ENCODE measurements at regions not wholly inside any gene's neighbourhood (a gene's known extent, or its start where the extent isn't known, plus 50 kb on each side); places are given as distances from the start of the nearest gene placed in this dataset.

GRCh38 chr1:229095325-229095724, 175.6 kb upstream of the RAB4A start:
- CTCF ChIA-PET (ENCODE audit: low intra/inter-chr PET ratio, low total read pairs), result no interaction called here
- Histone ChIP-seq H3K4me3 (replicated peaks in 1 of 3; ENCODE audit: insufficient read depth in 1 of 3, low read depth in 2 of 3, low read length in 3 of 3) (no peak overlapping the region), H3K4me1 (ENCODE audit: insufficient read depth, low read length) (peaks cover 49% of the 10 kb centered on the region), H3K9ac (ENCODE audit: insufficient read depth, low read depth, low read length) (no peak overlapping the region), H3K27me3 (ENCODE audit: control insufficient read depth in 1 of 2, insufficient read depth in 2 of 2, low read length in 2 of 2) (no peaks in the 10 kb centered on the region), H3K4me2 (ENCODE audit: low read depth, low read length) (no peak overlapping the region), H3K79me2 (ENCODE audit: insufficient read depth, low read length) (no peaks in the 10 kb centered on the region), H4K20me1 (ENCODE audit: insufficient read depth, low read length) (no peaks in the 10 kb centered on the region), H3K9me3 (ENCODE audit: low read length) (peaks cover 7% of the 10 kb centered on the region; the same call in 1 of the 2 replicates), H3K27ac (ENCODE audit: extremely low read length, insufficient read depth, low read length) (no peak overlapping the region), H2AFZ (ENCODE audit: low read length) (no peak overlapping the region), H3K36me3 (replicated peaks in 1 of 2; ENCODE audit: control insufficient read depth in 1 of 2, insufficient read depth in 2 of 2, low read length in 2 of 2) (no peaks in the 10 kb centered on the region)
- POLR2A ChIA-PET, result interaction anchor here (1.0 kb wide), 1 partner anchor 35 kb away, joined by 4 read pairs; no protein-coding TSS in a partner anchor
- intact Hi-C loops (cut with micrococcal nuclease; ENCODE audit: unreplicated experiment), result no loop called here
- TF ChIP-seq ZNF549 (CRISPR knock-in tag; IDR thresholded peaks at IDR 0.05) (no peak), DR1 (CRISPR knock-in tag; IDR thresholded peaks at IDR 0.05) (no peak), CCDC6 (CRISPR knock-in tag; IDR thresholded peaks at IDR 0.05) (no peak), ZNF678 (CRISPR knock-in tag; IDR thresholded peaks at IDR 0.05) (no peak), GFI1 (CRISPR knock-in tag; IDR thresholded peaks at IDR 0.05; ENCODE audit: borderline replicate concordance) (no peak), U2AF2 (IDR thresholded peaks at IDR 0.05; ENCODE audit: low read depth, low read length) (no peak), CHCHD3 (CRISPR knock-in tag; IDR thresholded peaks at IDR 0.05) (no peak), MAFF (IDR thresholded peaks at IDR 0.05; ENCODE audit: low read depth, low read length) (no peak), ZBTB44 (CRISPR knock-in tag; IDR thresholded peaks at IDR 0.05) (no peak), PHF21A (CRISPR knock-in tag; IDR thresholded peaks at IDR 0.05) (no peak), ZZZ3 (CRISPR knock-in tag; IDR thresholded peaks at IDR 0.05; ENCODE audit: borderline replicate concordance) (no peak), SUZ12 (IDR thresholded peaks at IDR 0.05; ENCODE audit: low read depth, low read length) (no peak), TBL1XR1 (IDR thresholded peaks at IDR 0.05; ENCODE audit: borderline replicate concordance, low read length, partially characterized antibody) (no peak), HNRNPK (IDR thresholded peaks at IDR 0.05; ENCODE audit: low read depth, low read length, poor library complexity, severe bottlenecking) (no peak), GATAD2A (CRISPR knock-in tag; IDR thresholded peaks at IDR 0.05) (no peak), ZNF121 (CRISPR knock-in tag; IDR thresholded peaks at IDR 0.05) (no peak), MAFG (CRISPR knock-in tag; IDR thresholded peaks at IDR 0.05) (no peak), ZGPAT (CRISPR knock-in tag; IDR thresholded peaks at IDR 0.05) (no peak)
- in situ Hi-C loops (cut with HindIII; ENCODE audit: extremely low pct_ligation_motif_present, low pct_unique_long_range_greater_than_20kb), result no loop called here
- no peak for FAIRE-seq
- no peak for ATAC-seq
- BruUV-seq (replicated peaks), result no TSS peak
- DNase-seq (ENCODE audit: low spot score), result no peak

All from HepG2 (cell line).